GM19395 (cell line): ENCODE measurements at regions not wholly inside any gene's neighbourhood (a gene's known extent, or its start where the extent isn't known, plus 50 kb on each side); places are given as distances from the start of the nearest gene placed in this dataset.

Experiments
- ATAC-seq: cut with Tn5 transposase; IDR thresholded peaks from one replicate; pipeline ENCODE4 v1.9.1; 2021; ENCODE audit warnings: mild to moderate bottlenecking, moderate library complexity; ENCODE audit not compliant: unreplicated experiment

DNA sequence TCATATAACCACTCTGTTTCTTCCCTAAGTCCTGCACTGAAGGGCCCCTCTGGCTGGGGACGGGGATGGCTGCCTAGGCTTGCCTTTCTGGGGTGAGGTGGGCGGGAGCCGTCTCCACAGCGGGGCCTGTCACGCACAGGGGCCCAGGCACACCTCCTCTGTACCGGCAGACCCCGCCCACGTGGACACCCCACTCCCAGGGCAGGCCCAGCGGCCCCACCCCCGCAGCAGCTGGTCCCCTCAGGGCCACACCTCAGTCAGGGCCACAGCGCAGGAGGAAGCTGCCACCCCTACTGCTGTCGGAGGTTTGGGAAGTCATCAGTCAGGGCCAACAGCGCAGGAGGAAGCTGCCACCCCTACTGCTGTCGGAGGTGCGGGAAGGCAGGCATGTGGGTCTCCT lies 257.6 kb upstream of the RAB6C start:
- ATAC-seq = no peak

DNA sequence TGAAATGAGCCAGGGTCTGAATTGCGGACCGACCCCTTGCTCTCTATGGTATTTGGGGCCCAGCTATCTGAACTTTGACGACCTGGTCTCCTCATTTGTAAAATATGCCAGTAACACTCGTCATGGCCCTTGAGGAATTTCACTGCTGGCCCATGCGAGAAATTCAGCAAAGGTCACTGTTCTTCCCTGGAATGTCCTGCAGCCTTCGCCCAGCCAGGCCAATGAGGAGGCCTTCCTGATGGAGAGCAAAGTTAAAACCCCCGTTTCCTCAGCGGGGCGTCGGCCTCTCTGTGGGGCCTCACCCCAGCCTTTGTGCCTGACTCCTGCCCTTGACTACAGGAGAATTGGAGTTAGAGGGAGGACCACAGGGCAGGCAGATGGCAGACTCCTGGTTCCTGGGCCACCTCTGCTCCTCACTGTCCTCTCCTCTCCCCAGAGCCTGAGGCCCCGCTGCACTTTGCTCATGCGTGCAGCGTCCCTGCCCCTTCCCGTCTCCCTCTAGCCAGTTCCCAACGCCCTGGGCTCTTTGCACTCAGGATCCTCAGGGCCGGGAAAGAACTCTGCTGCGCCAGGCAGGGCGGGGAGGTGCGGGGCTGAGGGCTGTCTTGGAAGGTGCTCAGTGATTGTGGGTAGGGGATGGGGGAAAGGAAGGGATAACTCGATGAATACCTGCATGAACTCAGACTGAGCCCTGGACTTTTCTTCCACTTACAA lies 257.0 kb upstream of the RAB6C start:
- no peak for ATAC-seq

DNA sequence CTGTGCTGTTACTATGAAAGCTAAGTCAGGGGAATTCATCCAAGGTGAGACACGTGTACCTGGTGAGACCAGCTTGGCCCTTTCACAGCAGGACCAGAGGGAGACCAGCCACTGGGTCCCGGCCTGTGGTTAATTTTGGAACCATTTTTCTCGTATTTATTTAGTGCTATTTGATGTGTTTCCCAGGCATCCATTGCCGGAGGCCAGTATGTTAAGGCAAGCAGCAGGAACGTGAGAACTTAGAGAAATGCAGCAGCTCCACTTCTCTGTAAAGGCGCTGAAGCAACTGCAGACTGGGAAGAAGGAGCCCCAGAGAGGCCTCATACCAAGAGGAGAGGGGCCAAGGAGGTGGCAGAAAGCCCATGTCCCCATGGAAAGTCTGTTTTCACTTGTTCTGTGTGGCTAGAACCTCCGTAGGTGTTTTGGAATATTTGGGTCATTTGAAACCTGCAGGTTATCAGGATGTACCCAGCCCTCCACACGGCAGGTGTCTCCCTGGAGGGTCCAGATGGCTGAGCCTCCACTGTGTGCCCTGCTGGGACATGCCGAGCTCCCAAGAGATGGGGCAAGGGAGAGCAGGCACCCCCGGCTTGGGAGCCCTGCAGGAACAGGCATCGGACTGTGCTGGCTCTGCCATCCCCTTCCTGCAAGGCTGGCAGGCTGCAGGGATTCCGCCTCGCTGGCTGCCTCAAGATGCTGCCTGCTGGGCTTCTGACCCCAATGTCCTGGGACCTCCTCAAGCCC lies 256.0 kb upstream of the RAB6C start:
- ATAC-seq = no peak

DNA sequence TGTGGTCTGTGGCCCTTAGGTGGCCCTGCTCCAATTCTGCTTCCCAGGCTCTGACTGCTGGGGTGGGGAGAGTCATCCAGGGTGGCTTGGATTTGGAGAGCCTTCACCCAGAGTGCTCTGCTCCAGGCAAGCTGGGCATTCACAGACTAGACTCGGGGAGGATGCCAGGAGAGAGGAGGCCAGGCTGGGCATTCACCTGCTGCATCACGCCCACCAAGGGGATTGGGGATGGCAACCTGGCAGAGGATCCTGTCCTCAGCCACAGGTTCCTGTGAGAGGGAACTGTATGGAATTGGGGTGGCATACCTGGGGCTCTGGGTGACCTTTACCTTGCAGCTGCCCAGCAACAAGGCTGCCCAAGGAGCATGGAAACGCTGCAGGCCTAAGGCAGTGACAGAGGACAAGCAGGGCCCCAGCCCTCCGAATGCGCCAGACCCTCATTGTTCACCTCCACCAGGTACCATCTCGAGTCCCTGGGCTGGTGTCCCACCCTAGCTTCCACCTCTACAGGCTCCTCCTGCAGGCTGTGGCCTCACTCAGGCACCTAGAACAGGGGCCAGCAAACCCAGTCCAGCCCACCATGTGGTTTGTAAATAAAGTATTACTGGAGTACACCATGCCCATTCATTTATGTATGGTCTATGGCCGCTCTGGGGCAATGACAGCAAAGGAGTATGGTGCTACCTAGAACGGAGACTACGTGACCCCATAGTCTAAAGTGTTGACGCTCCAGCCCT lies 255.3 kb upstream of the RAB6C start:
- ATAC-seq = no peak

DNA sequence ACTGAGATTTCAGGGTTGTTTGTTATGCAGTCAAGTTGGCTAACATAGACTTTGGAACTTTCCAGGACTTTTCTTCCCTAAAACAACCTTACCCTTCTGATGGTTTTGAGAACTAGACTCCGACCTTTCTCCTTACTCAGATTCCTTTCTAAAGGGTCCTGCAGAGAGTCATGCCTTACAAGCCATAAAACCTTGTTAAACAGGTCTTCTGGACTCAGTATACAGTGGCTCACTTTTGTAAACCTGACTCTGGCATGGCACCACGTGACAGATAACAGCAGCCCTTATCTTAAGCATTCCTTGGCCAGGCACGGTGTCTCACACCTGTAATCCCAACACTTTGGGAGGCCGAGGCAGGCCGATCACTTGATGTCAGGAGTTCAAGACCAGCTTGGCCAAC lies 253.2 kb upstream of the RAB6C start:
- ATAC-seq = no peak

DNA sequence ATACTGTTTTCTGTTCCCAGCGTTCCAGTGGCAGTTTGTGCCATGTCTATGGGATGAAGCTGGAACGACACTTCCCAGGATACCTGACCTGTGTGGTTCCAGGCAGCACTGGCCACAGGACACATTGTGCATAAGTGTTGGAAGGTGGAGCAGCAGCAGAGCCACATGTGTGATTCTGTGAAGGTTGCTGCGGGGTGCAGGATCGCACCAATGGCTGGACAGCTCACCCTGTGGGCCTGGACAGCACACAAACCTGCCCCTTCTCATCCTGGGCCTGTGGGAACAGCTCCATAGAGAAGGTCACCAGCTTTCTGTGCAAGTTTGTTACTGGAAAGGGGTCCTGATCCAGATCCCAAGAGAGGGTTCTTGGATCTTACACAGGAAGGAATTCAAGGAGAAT lies 252.2 kb upstream of the RAB6C start:
- ATAC-seq = no peak

DNA sequence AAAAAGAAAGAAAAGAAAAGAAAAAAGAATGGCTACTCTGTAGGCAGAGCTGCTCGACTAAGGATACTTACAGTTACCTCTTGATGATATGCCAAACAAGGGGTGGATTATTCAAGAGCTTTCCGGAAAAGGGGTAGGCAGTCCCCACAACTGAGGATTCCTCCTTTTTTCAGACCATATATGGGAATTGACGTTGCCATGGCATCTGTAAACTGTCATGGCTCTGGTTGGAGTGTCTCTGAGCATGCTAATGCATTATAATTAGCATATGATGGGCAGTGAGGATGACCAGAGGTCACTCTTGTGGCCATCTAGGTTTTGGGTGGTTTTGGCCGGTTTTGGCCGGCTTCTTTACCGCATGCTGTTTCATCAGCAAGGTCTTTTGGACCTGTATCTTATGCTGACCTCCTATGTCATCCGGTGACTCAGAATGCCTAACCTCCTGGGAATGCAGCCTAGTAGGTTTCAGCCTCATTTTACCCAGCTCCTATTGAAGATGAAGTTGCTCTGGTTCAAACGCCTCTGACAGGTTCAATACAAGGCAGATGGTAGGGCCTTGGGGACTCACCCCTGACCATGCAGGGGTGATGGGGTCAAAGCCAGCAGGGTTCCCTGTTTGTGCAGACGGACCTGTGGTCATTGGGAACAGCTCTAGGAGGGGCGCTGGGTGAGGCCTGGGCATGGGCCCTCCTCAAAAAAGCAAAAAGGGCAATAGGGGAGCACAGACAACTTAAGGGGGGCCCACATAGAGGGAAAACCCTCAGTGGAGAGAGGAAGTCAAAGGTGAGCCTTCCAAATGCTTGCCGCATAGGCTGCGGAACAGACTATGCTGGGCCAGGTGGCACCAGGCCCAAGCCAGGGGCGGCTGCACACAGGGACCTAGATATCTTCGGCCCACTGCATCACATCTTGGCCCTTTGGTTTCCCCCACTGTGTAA lies 251.2 kb upstream of the RAB6C start:
- ATAC-seq = no peak

DNA sequence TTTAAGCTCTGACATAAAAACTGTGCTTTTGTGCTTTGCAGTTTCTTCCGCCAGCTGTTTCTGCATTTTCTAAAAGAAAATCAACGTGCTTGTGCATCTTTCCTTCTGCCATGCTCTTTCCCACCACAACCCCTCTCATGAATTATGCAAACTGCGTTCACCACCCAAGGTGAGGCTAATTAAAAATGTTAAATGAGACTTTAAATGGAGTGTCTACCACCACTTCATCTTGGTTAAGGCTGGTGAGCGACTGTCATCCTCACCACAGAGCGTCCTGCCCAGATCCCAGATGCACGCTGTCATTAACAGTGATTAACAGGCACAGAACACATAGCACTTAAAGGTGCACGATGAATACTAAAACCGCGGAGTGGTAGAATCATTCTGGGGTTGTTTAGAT lies 250.5 kb upstream of the RAB6C start:
- no peak for ATAC-seq

DNA sequence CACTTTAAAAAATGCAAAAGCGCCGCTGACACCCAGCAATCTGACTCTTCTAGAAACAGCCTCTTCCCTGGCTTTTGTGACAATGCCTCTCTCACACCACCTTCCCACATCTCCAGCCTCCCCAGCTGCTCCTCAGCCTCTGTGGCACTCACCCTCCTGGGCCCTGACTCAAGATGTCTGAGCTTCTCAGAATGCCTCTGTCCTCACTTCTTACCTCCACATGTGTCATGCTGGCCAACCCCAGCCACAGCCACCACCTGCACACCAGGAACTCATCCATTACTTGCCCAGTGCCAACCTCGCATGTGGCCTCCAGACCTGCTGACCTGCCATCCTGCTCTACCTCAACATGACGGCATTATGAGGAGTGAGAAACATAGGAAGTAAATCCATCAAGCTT lies 249.8 kb upstream of the RAB6C start:
- no peak for ATAC-seq

DNA sequence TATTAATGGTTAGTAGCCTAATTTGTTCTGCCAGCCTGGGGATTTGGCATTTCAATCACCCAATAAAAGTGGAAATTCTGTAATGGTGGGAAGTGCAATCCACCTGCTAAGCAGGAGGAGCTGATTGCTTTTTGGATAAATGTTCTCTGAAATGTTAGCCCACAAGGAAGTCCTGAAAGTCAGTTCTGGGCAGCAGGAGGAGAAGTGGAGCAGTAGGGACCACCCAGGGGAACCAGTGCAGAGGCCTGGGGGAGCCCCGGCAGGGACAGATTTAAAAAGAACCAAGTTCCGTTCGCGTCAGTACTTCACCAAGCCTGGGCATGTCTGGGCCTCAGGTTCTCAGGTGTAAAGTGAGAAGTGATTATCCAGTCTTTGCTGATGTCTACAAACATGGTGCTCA lies 248.5 kb upstream of the RAB6C start:
- no peak for ATAC-seq

DNA sequence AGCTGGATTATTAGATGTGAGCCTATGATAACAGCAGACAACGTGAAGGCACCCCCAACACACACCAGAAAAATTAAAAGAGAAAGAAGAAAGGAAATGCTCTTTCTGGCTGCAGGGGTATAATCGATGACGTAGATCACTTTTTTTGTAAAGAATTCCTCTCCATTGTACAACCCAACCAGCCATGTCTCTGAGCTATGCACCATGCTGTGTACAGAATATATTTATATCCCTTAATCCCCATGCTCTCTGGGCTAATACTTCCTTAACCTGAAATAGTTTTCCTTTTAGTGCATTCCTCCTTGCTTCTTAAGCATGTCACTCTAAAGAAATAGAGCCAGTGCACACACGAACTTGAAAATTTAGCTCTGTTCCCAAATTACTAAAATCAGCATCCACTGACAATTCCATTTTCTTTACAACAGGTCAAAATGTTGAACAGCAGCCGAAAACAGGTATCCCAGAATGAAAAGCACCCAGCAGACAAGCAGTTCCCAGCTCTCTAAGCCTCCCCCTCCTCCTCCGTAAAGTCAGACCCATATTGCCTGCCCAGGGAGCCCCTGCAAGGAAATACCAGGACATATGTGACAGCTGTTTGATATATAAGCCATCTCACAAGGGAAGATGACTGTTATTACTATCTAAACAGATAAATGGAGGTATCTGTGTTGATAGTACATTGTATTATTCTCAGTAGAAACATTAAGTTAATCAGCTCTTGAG lies 247.4 kb upstream of the RAB6C start:
- ATAC-seq = no peak

DNA sequence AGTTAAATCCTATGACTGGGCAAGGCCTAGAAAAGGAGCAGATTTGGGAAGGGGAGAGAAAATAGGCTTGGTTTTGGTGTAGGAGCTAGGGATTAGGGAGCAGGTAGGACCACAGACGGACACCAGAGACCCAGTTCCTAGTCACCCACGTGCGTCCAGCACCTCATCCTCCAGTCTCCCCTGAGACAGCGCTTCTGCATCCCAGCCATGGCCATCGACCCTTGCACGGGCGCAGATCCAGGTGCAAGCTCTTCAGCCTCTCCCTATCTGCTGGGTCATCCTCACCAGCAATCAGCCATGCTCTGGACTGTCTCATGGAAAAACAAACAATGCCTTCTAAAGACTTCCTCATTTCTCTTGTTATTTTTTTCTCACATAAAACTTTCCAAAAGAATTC lies 246.8 kb upstream of the RAB6C start:
- no peak for ATAC-seq

DNA sequence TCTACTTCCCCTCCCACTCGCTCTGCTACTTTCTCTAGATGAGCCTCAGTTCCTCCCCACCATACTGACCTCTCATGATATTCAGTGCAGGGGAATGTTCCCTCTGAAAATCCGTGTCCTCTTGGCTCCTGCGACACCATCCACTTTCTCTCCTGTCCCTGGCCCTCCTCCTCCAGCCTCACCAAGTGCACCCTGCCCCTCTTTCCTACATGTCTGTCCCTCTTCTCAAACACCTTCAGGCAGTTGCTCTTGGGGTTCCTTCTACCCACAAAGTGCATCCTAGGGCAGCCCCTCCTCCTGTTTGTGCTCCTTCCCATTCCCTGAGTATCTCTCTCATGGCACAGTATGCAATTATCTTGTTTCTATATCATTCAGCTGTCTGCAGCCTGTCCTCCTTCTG lies 246.4 kb upstream of the RAB6C start:
- ATAC-seq = no peak

DNA sequence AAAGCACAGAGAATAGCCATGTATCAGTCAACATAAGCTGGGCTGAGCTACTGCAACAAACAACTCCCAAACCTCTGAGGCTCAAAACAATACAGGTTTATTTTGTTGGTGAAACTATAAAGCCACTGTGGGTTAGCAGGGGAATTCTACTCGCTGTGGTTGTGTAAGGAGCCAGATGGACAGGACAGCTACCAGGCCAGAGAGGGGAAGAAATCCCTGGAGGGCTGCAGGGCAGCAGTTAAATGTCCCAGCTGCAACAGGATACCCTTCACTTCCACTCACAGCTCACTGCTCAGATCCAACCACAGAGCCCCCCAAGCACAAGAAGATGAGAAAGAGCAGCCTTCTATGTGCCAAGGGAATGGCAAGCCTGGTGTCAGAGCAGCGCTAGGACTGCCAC lies 245.9 kb upstream of the RAB6C start:
- ATAC-seq = no peak

DNA sequence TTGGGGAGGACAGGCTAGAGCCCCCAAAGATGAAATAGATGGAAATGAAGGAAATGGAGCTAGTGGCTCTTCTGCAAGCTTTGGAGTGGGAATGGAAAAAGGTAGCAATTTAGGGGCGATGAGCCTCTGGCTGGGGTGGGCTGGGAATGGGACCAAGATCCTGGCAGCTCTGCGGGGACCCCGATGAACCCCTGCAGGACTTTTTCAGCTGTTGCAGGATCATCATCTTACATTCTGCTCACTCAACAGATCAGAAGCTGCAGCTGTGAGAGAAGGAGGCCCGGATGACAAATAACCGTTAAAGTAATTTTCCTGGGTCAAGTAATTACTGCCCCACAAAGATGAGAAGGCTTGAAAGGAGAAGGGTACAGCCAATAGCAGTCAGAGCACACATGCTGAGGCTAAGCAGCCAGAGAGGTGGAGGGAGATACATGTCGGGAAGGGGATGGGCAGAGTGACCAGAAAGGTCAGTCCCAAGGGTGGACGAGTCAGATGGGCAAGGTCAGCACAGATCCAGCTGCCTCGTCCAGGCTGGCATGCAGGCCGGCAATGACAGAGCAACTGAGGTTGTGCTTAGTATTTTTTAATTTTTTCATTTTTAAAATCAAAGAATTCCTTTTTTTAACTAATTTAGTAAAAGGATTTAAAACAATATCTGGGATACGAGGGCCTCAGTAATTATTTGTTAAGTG lies 245.0 kb upstream of the RAB6C start:
- no peak for ATAC-seq

DNA sequence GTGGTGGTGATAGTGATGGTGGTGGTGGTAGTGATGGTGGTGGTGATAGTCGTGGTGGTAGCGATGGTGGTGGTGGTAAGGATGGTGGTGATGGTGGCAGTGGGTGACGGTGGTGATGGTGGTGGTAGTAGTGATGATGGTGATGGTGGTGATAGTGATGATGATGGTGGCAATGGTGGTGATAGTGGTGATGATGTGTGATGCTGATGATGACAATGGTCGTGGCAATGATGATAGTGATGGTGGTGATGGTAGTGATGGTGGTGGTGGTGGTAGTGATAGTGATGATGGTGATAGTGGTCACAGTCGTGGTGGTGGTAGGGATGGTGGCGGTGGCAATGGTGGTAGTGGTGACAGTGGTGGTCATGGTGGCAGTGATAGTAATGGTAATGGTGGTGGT lies 243.9 kb upstream of the RAB6C start:
- ATAC-seq = no peak

DNA sequence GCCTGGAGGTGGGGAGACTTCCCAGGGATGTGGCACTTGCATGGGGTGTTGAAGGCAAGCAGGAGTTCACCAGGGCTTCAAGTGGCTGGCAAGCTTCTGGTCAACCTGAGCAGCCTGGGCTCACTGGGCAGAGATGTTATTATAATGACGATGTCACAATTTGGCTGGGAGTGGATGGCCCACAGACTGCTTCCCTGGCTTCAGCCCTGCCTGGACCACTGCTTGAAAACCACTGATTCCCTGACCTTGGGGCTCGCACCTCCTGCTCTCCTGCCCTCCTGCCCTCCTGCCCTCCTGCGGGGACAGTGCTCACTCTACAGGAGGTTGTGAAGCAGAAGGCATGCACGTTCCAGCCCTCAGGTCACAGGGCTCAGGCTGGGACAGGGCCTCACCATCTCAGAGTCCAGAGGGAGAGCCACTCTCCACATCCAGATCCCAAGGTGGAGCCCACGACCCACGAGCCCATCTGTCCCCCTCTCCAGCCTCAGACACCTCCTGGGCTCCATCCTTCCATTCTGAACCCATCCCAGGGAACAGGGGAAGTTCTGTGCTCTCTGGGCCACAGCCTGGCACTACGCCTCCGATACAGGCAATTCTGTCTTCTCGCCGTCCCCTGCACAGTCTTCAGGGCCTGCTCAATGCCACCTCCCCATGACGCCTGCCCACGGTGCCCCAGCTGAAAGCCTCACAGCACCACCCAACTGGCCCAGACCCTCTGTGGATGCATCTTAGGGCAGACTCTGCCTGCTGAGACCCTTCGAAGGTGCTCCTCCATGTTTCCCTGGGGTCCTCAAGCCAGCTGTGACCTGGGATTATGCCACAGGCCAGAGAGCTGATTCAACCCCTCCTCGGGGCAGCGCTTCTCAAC lies 241.6 kb upstream of the RAB6C start:
- no peak for ATAC-seq

DNA sequence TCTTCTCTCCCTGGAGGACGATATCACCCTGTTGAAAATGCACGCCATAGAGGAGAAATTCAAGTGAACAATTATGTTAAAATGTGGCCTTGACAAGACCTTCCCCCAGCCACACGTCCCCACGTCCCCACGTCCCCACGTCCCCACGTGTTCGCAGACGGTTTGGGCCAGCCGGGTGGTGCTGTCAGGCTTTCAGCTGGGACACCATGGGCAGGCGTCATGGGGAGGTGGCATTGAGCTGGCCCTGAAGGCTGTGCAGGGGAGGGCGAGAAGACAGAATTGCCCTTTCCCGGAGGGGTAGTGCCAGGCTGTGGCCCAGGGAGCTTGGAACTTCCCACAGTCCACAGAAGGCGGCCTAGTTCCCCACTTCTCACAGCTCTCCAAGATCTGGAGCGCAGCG lies 240.7 kb upstream of the RAB6C start:
- ATAC-seq = no peak

DNA sequence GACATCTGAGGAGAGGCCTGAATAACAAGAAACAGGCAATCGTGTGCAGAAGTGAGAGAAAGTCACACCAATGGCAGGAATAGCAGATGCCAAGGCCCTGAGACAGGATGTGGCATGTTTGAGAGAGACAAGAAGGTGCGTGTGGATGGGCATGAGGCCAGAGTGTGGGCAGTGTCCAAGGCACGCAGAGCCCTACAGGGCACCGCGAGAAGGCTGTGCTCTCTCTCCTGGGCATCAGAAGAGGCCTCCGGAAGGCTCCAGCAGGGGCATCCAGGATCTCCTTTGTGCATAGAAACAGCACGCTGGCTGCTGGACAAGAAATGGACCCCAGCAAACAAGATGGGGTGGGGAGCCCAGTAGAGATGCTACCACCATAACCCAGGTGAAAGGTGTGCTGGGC lies 239.0 kb upstream of the RAB6C start:
- no peak for ATAC-seq
